Activated T-helper 9 cell treated with anti-CD3 and anti-CD28 coated beads, Interleukin-2, amount 50 U/mL, for 16 hours (primary cell): ENCODE measurements at regions not wholly inside any gene's neighbourhood (a gene's known extent, or its start where the extent isn't known, plus 50 kb on each side); places are given as distances from the start of the nearest gene placed in this dataset.
"Not testable (repeated sequence)": the region's sequence is repeated elsewhere in the genome, so short reads cannot be mapped to it uniquely, and the experiment has no call there.

Experiments
- DNase-seq: peaks from one replicate; pipeline ENCODE4 v3.0.0-alpha.2; 2020; ENCODE audit warnings: low read depth

- DNase-seq = no peak
Measured at GRCh38 chr3:59411186-59411585, 361.4 kb upstream of the CFAP20DC start.

GRCh38 chr3:59408047-59408624 is 358.3 kb upstream of the CFAP20DC start:
- no peak for DNase-seq

DNA sequence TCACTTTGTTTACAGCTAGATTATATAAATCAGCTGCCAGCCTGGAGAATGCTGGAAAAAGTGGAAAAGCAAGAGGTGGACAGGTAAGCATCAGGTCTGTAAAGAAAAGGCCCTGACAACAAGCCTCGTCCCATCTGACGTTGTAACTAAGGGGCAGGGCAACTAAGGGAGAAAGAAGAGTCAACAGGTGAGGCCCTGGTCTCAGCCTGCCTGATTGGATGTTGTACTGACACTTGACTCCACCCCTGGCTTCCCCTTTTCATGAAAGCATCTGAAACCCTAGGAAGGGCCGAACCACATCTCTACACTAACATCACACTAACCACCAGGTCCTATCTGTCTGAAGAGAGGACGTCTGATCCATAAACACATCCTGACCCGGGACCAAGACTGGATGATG is 357.6 kb upstream of the CFAP20DC start:
- DNase-seq = no peak

- DNase-seq = no peak
Measured at GRCh38 chr3:59406943-59407342, 357.1 kb upstream of the CFAP20DC start.

- no peak for DNase-seq
Measured at GRCh38 chr3:59404851-59405250, 355.0 kb upstream of the CFAP20DC start.

DNA sequence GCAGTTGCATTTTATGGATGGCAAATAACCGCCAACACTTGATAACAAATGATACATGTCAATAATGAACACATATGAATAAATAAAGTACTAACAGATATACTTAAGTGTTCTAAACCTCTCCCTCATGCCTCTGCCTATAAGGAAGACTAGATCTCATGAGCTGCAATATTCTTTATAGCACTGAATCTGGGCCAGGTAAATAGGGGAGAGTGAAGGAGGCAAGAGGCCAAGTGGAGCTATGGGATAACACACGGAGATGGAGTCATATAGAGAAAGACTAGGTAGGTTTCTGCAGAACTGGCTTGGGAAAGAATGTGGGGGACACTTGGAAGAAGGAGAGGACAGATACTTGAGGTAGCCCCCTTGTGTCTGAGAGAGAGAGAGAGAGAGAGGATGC is 354.2 kb upstream of the CFAP20DC start:
- DNase-seq = no peak

DNA sequence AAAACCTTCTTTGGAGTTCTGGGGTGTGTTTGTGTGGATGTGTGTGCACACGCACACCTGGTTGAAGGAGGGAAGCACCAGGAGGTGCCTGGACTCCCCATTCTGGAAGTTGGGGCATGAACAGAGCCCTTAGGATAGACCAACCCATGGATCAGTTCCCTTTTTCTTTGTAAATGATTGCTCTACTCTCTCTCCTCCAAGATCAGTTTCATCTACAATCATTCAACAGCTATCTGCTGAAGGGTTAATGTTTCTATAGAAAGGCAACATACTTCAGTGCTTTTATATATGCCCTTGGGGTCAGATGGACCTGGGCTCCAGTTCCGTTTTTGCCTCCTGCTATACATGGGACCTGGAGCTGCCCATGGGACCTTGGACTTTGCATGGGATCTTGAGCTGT is 352.1 kb upstream of the CFAP20DC start:
- DNase-seq = no peak

- DNase-seq = no peak
Measured at GRCh38 chr3:59392116-59392515, 342.3 kb upstream of the CFAP20DC start.

- no peak for DNase-seq
Measured at GRCh38 chr3:59391131-59391530, 341.3 kb upstream of the CFAP20DC start.

DNA sequence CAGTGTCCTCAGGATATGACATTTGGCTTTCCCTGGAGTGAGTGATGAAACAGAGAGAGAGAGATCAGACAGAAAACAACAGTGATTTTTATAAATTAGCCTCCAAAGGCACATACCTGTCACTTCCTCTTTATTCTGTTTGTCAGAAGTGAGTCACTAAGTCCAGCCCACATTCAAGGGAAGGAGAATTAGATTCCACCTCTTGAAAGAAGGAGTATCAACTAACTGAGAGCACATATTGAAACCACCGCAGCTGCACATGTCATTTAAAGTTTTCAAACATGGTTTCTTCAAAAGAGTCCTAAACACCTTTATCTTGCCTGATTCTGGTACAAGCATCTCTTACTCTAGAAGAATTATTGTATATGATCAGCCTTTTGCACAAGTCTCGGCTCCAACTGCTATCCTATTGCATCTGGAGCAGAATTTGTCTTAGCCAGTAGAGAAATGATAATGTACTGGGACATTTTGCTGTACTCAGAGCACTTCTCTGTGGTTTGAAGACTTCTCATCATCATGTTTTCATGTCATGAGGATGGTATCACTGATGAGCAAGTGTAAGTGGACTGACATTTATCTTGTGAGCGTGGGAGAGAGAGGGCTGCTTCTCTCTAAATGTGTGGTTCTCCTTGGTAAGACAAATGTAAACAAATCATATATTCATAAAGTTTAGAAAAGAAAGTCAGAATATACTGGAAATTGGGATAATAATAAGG is 338.9 kb upstream of the CFAP20DC start:
- no peak for DNase-seq

DNA sequence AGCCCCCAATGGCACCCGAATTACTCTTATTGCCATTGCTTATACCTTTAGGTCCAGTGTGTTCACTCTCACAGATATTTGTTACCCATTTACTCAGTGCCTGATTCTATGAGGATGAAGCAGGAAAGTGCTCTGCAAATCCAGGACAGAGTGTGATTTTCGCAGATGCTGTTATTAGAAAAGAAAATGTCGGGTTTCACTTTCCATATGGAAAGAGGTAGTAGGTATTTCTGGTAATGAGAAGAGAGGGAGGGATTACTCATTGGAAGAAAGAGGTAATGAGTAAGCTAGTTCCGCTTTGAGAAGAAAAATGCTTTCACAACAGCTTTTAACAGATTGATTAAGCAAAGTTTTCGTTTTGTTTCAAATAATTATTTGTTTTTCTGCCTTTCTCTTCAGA is 336.3 kb upstream of the CFAP20DC start:
- DNase-seq = no peak

GRCh38 chr3:59385547-59385946 is 335.7 kb upstream of the CFAP20DC start:
- no peak for DNase-seq

DNA sequence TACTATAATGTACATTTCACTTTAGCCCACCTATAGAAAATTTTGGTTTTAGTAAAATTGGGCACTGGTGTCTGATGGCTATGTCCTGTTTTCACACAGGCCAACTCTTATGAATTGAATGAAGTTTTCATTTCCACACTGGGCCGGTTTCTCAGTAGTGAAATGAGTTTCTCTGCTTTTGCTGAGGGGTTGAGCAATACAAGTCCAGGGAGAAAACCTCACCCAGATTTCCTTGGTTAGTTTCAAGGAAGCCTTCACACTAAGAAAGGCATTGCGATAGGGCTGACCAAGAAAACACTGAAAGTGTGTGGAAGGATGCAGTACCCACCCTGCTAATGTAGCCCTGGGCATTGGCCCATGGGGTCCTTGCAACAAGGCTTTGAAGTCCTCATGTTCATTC is 331.5 kb upstream of the CFAP20DC start:
- no peak for DNase-seq

DNA sequence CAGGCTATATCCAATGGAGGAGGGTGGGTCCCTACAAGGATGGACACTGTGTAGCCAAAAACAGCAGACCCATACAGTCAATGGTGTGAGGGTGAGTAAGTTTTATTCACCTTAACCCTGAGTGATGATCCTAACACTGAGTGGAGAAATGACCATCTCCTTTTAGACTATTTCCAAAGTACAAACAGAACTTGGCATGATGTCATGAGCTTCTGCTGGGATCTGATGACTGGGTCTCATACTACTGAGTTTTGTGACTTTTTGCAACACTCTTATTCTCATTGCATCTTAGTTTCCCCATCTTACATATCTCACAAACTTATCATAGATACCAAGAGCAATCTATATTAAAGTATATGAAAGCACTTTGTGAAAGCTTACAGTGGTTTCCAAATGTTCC is 330.3 kb upstream of the CFAP20DC start:
- no peak for DNase-seq

GRCh38 chr3:59374818-59375211 is 325.0 kb upstream of the CFAP20DC start:
- no peak for DNase-seq

DNA sequence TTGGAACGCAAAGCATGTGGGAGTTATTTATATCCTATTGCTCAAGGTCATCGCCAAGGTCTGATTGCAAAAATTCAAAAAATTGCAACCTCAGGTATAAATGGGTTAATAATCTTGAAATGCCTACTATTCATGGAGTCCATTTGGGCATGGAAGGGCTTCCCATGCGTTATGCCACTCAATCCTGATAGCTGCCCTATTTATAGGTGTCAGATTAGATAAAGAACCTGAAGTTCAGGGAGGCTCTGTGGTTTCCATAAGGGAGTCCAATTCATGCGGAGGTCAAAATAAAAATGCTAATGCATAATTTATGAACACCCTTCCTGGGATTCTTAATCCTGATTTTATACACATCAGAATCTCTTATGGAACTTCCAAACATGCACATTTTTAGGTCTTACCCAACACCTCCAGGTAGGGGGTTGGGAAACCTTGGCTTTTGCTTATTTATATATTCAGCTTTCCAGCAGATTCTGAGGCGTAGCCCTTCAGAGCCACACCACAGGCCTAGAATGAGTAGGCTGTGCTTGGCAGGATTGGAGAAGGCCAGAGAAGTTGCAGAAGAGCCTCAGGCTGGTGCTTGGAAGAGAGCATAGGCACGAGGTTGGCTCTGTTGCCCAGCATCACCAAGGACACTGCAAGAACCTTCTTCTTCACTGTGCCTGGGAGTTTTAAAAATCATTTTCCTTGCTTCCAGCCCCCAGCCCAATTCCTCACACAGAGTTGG is 324.4 kb upstream of the CFAP20DC start:
- no peak for DNase-seq

DNA sequence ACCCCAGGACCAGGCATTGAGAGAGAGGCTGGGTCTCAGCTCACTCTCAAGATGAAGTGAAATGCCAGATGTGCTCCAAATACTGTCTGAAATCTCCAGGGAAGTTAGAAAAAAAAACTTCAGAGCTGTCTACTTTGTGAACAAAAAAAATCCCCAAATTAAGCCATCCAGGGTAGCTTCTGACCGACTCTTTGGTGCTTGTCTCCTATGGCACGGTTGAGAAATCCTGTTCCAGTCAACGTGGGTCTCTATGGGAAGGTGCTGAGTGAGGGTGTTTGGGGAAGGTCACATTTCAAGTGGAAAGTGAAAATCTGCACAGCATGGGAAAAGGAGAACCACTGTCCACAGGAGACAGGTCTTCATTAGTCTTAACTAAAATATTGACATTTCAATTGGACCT is 322.5 kb upstream of the CFAP20DC start:
- no peak for DNase-seq

DNA sequence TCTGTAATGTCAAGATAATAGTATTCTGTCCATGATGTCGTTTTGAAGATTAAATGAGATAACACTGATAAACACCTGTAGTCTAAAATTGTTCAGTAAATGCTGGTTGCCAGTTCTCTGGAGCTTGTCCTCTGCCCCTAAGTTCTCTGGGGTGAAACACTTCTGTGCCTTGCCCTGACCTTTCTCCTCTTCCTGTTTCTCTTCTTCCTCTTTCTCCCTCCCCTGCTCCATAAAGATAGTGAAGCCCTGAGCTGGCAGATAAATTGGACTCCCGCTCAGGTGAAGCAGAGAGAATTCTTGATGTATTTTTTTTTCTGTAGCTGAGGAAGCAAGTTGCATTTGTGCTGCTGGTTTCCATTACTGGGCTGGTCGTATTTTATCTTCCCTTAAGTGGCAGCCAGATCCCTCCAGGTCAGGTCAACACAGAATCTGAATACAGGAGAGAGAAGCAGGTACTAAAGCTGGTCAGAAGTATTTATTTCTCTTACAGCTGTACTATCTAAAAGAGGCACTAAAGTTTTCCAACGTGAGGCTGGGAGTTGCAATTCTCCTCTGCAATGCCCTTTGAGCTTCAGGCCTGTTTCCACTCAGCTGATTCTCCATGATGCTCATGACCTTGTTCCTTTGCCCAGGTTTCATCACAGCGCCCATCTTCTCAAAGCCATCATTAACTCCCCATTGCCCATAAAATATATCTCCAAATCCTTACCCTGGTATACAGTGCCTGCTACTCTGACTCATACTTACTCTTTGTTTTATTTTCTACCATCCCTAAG is 319.3 kb upstream of the CFAP20DC start:
- DNase-seq = no peak

DNA sequence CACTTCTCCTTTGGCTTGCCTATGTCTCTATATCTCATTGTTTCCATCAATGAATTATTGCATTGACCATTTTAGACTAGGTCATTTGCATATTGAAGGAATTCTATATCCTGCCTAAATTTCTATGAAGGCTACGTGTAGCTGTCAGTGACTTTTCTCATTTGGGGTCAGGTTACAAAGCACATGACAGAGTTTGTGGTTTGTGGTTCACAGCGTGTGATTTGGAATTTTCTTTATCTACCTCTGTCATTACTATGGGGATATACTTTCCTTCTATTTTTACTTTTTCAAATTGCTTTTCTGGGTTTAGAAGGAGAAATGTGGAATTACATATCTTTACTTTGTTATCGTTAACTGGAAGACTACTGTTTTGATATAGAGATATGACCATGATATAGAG is 317.3 kb upstream of the CFAP20DC start:
- DNase-seq = no peak

DNA sequence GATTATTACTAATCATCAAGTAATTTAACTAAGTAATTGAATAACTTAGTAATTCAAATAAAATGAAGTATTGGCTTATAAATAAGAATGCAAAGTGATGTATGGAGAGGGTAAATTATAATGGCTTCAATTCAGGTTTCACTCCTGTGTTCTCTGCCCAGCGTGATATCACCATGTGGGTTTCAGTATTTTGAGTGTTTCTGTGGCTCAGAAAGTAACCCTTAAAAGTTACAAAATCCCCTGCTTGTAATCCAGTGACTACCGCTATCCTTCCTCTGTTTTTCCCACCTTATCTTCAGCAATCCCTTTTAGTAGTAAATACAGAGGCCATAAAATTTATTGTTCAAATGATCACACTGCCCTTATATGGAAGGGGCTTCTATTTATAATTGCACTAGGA is 316.4 kb upstream of the CFAP20DC start:
- DNase-seq = no peak

DNA sequence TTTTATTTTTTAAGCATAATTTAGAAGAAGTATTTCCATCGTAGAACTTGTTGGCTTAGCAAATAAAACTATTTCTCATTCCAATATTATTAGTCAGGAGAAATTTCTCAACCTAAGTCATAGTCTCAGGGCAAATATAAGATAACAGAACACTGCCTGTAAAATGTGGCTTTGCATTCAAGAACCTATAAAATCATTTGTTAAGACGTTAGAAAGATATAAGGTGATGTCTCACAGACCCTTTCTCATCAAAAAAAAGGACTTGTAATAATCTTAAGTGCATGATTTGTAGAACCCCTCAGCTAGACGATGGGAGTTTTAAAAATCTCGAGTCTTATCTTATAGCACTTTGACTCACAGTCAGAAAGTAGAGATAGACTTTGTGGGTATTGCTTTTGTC is 314.7 kb upstream of the CFAP20DC start:
- DNase-seq = no peak

DNA sequence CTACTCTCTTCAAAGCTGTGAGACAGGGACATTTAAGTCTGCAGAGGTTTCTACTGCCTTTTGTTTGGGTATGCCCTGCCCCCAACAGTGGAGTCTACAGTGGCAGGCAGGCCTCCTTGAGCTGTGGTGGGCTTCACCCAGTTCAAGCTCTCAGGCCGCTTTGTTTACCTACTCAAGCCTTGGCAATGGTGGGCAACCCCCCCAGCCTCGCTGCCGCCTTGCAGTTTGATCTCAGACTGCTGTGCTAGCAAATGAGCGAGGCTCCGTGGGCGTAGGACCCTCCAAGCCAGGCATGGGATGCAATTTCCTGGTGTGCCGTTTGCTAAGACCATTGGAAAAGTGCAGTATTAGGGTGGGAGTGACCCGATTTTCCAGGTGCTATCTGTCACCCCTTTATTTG is 310.5 kb upstream of the CFAP20DC start:
- DNase-seq = not testable (repeated sequence)

DNA sequence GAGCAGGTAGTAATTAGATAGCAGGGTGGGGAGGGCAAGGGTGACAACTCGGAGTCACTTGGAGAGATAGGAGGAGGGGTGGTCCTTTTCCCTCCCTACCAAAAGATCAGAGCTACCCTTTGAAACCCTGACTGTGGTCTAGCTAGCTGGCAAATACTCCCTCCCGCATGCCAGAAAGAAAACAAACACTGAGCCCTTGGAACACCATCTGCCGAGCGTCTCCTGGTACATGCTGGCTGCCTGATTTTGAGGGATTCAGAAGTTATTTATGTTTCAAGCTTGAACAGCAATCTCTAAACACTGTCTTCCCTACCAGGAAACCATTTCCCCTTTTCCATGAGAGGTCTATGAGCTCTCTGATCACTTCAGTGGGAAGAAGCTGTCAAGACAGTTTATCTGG is 291.6 kb upstream of the CFAP20DC start:
- DNase-seq = no peak
